Tongue (tissue), 1 donor: ENCODE measurements at regions not wholly inside any gene's neighbourhood (a gene's known extent, or its start where the extent isn't known, plus 50 kb on each side); places are given as distances from the start of the nearest gene placed in this dataset.

Experiments
- DNase-seq: peaks from one replicate; pipeline ENCODE4 v3.0.0-alpha.2; 2015

DNA sequence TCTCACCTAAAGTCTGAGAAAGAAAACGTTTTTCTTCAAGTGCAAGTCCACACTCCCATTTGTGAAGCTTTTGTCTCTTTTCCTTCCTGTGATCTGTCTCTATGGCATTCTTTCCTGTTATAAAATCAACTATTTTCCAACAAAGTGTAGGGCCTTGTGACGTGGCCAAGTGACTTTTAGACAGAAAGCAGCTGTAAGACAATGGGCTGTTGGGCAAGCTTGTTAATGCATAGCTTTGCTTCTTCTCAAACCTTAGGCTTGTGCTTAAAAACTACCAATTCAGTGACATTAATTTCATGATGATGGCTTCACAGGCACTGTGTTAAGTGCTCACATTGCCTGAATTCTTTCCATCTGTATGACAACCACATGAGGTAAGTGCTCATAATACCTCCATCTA, 83.5 kb downstream of the VCY1B start:
- DNase-seq, result no peak

DNA sequence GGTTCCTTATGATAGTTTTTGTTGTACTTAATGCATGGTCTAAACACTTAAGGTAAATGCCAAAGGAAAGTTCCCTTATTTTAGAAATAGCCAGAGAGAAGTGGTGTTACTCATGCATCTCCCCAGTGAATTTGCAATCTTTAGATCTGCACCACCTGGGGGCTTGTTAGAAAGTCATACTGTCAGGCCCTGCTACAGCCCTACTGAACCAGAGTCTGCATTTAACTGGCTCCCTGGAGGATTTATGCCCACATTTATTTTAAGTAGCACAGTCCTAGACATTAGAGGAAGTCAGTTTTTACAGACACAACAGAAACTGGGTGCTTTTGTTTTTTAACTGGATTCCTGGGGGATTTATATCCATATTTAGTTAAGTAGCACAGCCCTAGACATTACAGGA, 89.6 kb downstream of the VCY1B start:
- DNase-seq, result no peak

DNA sequence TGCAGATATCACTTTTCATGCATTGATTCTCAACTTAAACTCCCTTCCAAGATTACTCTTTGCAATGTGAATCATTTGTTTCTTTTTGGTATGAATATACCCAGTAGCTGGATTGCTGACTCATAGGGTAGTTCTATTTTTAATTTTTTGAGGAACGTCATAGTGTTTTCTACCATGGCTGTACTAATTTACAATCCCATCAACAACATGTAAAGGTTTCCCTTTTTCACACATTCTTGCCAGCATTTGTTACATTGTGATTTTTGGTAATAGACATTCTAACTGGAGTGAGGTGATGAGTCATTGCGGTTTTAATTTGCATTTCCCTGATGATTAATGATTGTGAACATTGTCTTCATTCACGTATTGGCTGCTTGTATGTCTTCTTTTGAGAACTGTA, 126.7 kb downstream of the VCY1B start:
- DNase-seq, result no peak

DNA sequence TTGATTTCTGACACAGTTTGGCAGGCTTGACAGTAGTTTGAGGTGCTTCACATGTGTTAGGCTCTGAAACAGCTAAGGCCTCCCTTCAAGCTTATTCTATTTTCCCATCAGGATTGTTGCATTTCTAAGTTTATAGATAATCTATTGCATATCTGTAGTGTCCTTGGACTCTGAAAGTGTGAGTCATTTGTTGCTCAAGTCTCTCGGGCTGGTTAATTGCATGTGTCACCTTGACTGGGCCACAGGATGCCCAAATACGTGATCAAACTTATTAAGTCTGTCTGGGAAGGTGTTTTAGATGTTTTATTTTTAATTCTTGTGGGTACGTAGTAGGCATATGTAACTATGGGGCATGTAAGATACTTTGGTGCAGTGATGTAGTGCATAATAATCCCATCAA, 166.0 kb downstream of the VCY1B start:
- DNase-seq, result no peak

DNA sequence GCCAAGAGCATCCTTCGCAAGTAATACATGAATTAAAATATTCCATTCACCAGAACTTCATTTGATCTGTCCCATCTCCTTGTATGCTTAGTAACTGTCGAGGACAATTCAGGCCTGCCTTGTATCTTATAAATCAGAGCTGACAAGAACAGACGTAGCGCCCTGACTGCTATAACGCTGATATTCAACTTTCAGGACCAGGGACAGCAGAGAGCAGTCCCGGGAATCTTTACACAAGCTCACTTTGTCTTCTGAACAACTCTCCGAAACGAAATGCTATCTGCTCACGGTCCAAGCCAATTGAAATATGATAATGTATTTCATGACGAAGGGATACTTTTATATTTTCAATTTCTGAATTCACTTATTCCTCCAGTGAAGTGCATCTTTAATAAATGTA, 175.7 kb downstream of the VCY1B start:
- peak; percentile 28 for DNase-seq

DNA sequence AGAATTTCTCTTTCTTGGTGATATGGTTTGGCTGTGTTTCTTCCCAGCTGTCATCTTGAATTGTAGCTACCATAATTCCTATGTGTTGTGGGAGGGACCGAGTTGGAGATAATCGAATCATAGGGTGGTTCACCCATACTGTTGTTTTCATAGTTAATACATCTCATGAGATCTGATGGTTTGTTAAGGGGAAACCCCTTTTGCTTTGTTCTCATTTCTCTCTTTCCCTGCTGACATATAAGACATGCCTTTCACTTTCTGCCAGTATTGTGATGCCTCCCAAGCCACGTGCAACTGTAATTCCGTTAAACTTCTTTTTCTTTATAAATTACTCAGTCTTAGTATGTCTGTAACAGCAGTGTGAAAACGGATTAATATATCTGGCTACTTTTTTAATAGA, 179.0 kb downstream of the VCY1B start:
- no peak for DNase-seq

DNA sequence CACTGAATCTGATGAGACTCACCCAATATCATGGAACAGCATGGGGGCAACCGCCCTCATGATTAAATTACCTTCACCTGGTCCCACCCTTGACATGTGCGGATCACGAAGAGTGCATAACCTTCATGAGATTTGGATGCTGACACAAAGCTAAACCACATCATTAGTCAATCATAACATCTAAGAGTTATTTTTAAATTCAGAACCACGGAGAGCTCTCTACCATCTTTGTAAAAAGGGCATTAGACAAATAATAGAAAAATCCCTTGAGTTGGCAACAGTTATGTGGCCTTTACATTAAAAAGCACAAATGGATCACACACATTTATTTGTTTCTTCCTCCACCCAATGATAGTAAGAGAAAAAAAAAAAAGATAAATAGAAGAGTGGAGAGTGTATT, 182.2 kb downstream of the VCY1B start:
- peak; percentile 1 for DNase-seq

DNA sequence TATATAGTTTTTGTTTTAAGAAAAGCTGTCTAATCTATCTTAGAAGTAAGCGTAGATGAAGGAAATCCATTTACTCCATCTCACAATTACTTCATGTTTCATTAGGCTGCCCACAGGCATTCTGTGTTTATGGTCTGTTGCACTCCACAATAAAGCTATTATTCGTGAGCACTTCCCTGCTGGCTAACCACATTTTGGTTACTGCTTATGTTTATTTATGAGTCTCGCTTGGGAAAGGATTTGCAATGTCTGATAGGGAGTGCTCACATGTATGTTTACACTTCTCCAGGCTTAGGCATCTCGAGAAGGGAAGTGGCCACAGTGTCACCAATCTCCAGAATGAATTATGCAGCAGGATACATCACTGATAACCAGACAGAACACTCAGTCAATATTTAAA, 190.9 kb downstream of the VCY1B start:
- no peak for DNase-seq

DNA sequence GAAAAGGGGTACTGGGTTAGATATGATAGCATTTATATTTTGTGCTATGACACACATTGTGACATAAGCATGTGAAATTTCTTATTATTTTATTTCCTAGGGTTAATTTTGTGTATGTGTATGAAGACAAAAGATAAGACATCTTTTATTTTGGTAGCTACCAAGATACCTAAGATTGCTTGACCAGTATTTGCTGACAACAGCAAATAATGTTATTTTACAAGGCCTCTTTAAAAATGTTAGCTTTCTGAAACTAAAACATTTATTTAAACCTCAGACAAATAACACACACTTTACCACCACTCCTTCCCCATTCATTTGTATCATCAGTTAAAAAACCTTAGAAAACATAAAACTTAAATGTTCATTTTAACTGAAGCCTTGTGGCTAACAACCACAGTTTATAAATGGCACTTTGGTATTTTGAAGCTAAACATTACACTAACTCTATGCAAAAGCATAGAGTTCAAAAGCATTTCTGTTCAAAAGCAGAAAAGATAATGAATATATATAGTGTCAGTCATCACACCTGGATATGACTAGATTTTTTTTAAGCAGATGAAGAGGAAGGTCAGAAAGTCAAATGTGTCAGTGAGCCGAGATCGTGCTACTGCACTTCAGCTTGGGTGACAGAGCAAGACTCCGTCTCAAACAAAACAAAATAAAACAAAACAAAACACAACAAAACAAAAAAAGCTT, 193.0 kb downstream of the VCY1B start:
- no peak for DNase-seq

DNA sequence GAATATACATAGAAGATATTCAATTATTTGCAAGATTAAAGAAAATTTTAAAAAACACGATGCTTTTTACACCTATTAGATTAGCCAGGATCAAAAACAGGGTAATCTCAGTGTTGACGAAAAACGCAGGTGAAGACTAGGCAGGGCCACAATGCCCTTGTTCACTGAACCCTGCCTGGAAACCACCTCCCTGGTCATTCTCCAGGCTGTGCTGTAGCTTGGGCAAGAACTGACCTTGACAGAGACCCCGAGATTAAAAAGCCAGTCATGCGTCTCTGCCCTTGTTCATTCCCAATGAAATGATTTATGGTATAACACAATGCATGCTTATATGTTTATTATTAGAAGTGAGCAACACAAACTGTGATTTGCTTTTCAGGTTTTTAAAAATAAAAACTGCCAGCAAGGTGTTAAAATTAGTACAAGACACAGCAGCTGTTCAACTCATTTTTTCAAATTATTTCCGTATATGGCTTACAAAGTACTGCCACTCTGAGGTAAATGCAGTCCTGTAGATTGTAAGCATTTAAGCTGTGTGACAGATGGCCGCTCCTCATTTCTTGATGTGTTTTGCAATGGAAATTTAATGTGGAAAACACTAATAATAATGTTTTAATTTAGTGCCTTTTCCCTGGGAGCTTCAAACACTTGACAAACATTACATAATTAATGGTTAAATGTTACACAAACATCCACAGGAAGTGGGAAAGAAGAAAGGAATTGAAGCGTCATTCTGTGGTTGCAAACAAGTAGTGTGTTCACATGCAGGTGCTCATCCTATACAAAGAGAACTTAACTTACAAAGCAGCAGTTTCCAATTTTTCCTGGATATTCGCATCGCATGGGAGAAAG, 200.2 kb downstream of the VCY1B start:
- DNase-seq, result no peak

DNA sequence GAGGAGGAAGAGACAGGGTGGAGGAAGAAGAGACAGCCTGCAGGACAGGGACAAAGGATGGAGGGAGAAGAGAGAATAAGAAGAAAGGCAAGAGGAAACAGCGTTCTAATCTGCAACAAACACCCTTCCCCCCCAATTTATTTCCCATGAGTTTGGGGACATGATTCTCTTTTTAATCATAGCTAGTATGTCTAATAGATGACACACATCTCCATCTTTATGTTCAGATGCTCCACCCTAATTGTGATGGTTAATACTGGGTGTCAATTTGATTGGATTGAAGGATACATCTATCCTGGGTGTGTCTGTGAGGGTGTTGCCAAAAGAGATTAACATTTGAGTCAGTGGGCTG, 200.8 kb downstream of the VCY1B start:
- no peak for DNase-seq

DNA sequence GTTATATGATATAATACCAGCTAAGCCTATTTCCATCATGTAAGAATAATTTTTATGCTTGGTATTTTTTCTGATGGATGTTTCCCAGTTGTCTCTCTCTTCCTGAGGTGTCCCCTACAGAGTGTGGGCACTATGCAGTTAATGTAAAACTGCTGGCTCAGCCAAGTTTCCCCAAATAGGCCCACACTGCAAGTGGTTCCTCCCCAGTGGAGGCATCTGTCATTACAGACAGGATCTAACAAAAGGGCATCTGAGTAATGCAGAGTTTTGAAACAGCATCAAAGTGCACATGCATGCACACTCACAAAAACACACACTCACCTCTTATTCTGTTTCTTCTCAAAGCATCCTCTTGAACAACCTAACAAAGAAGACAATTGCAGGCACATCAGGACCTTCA, 221.0 kb downstream of the VCY1B start:
- no peak for DNase-seq

DNA sequence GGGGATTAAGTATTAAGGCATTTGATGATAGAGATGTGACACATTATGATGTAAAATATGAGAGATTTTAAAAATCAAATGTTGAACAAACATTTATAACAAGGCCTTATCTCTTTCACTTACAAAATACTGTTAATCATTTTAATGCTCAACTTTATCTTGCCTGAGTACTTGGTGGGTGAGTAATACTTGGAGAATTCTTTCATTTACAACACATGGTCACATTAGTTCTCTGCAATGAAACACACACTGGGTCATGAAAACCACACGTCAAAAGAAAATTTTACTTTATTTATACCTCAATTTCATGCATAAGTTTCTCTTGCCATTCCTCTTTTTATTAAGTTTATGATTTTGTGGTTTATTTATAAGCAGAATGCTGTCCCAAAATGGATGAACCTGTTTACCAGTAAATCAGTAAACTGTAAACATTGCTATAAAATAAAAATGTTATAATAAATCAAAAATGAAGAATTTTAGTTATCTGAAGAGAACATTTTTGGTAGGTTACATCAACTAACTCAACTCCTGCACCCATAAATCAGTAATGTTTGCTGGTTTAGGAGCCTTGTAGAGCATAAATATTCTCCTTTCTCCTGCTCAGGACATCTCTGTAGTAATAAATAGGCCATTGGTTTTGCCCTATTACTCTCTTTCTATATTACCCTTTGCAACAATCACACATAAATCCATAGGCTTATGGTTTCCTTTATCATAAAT, 233.5 kb upstream of the NLGN4Y start:
- no peak for DNase-seq

DNA sequence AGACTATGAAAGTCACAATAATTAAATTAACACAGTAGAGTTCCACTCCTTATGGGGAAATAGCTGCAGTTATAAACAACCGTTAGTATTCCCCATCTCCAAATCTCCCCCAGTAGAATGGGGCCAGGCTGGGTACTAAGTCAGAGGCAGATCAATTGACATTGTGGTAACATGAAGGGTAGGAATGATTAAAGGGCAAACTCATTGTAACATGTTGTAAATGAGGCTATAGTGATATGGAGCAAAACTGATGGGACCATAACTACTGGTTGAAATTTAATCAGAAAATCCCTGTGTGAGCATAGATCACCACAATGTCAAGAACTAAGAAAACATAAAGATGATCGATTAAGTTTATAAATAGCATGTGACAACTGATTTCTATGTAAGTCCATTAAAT, 231.9 kb upstream of the NLGN4Y start:
- no peak for DNase-seq

DNA sequence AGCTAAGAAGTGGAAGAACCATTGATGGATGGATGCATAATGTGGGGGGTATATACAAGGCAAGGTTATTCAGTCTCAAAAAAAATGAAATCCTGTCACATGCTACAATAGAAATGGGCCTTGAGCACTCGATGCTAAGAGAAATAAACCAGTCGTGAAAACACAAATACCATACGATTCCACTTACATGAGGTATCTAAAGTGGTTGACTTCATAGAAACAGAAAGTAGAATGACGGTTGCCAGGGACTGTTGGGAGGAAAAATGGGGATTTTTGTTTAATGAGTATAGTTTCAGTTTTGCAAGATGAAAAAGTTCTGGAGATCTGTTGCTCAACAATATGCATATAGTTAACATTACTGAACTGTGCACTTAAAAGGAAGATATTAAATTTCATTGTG, 223.6 kb upstream of the NLGN4Y start:
- DNase-seq, result no peak

DNA sequence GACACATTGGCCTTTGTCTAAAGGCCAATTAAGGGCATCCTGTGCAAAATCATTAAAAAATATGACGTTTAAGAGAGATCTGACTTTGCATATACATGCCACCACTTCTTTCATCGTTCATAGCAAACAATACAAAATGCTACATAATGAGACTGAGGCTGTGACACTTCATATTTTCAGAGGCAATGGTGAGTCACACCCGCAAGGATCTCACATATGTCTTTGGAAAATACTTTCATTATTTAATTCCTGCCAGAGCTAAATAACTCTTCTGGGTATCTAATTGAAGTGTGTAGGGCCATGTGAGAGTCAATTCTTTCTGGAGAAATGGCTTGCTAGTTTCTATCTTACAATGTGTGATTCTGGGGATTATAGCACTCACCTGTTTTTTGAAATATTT, 222.8 kb upstream of the NLGN4Y start:
- no peak for DNase-seq

DNA sequence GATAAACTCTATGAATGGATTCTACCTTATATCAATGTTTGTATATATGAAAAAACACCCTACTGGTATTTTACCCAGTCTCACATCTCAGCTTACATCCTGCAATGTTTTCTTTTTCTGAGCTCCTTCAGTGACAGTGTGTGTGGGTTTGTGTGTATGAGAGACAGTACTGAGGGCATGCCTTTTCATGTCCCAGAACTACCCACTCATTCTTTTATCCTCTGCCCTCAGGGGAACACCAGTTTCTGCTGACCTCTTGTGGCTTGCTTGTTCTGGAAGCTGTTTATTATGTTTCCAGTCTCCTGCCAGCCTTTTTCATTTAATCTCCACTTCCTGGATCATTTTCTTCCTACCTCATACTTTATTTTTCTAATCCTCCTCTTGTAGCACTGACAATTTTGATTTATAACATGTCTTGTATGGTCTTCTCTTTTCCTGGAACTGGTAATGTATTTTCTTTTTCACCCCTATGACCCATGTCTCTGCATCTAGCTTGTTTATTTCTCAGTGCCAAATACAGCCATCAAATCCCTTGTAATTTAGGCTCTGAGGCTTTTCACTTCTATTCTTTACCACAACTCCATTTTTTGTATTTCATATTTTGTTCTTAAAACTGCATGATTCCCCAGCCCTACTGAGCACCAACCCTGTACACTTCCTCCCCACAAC, 195.5 kb upstream of the NLGN4Y start:
- DNase-seq, result peak; percentile 17

DNA sequence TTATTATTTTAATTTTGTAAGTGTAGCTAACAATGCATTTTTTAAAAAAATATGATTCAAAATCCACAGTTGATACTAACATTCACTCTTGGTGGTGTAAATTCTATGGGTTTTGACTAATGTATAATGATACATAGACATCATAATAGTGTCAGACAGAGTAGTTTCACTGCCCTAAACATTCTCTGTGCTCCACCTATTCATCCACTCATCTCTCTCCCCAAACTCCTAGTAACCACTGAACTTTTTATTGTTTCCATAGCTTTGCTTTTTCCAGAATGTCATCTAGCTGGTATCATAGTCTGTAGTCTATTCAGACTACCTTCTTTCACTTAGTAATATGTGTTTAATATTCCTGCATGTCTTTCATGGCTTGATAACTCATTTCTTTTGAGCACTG, 194.0 kb upstream of the NLGN4Y start:
- DNase-seq, result no peak

DNA sequence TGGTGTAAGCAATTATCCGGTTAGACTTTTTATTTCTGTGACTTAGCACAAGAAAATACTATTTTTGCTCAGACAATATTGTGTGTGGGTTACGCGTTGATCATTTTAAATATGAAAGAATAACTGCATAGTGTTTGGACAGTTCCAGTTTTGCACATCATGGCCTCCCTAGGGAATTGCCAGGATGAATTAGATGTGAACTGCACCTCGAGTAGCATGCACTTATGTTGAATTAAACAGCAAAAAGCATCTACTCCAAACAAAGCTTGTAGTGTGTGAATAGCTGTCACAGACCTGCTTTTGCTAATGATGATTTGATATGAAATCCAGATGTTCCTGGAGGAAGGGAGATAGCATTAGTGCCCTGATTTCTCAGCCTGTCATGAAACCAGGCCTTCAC, 184.8 kb upstream of the NLGN4Y start:
- DNase-seq, result no peak

DNA sequence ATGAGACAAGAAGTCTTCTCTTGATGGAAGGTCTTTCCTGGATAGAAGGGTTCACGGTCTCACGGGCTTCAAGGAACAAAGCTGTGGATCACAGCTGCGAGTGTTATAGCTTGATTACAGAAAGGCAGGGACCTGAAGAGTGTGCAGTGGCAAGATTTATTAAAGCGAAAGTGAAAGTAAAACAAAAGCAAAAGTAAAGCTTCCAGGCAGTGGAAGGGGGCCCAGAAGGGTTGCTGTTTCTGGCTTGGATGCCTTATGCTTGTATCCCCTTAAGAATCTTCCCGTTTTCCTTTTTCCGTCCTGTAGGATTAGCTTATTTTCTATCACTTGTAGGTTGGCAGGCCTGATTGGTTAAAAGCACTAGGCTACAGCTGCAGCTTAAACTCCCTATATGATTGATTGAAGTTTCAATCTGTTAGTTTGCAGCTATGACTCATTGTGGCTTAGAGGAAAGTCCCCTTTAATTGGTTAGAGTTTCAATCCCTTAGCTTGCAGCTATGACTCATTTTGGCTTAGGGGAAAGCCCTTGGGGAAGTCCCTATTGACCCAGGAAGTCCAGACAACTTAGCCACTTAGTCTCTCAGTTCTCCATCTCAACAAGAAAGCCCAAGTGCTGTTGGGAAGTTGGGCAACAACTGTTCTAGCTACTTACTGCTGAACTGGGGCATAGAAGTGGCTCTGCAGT, 183.7 kb upstream of the NLGN4Y start:
- peak; percentile 4 for DNase-seq

DNA sequence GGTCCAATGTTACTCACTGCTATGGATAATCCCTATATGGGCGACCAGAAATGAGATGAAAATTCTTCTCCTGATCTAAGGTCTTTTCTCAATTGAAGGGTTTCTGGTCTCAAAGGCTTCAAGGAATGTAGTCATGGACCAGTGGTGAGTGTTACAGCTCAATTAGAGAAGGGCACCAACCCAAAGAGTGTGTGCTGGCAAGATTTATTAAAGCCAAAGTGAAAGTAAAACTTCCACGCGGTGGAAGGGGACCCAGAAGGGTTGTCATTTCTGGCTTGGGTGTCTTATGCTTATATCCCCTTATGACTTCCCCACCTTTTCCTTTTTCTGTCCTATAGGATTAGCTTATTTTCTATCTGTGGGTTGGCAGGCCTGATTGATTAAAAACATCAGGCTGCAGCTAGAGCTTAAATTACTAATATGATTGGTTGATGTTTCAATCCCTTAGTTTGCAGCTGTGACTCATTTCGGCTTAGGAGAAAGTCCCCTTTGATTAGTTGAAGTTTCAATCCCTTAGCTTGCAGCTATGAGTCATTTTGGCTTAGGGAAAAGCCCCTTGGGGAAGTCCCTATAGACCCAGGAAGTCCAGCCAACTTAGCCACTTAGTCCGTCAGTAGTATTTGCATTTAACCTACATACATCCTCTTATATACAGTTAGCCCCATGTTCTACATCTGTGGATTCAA, 179.5 kb upstream of the NLGN4Y start:
- no peak for DNase-seq

DNA sequence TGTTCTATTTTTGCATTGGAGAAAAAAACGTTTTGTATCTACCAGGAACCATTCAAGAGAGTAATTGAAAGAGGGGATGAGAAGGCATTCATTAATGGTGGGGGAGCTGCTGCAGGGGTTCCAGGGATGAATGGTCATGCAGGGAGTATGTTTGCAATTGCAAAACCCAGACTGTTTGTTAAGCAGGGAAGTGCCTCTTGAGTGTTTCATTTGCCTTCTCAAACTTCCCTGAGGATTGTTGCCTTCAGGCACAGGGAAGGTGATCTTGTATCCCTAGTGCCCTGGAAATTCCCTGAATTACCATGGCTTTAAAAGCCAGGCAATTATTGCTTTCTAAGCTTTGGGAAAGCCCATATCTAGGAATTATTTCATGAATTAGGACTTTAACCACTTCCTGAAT, 172.7 kb upstream of the NLGN4Y start:
- DNase-seq, result no peak
